IgD-negative memory B cell (primary cell): ENCODE measurements at regions not wholly inside any gene's neighbourhood (a gene's known extent, or its start where the extent isn't known, plus 50 kb on each side); places are given as distances from the start of the nearest gene placed in this dataset.

ENCODE experiments used
- H3K27ac Mint-ChIP-seq, 3 donors: one replicate each; pipeline ENCODE4 v1.8.0; 2020 to 2022; ENCODE audit warnings: mild to moderate bottlenecking in 3 of 3, mixed read lengths in 3 of 3, moderate library complexity in 1 of 3
- H3K27me3 Mint-ChIP-seq: one replicate; pipeline ENCODE4 v1.8.0; 2021; ENCODE audit warnings: mixed read lengths
- H3K36me3 Mint-ChIP-seq: one replicate; pipeline ENCODE4 v1.8.0; 2020; ENCODE audit warnings: mild to moderate bottlenecking, mixed read lengths
- H3K4me1 Mint-ChIP-seq, 3 donors: one replicate each; pipeline ENCODE4 v1.8.0; 2020 to 2022; ENCODE audit warnings: mixed read lengths in 3 of 3, mild to moderate bottlenecking in 1 of 3
- H3K4me3 Mint-ChIP-seq, 4 donors: one replicate each; pipeline ENCODE4 v1.8.0; 2020 to 2022; ENCODE audit warnings: mild to moderate bottlenecking in 4 of 4, mixed read lengths in 4 of 4, moderate library complexity in 3 of 4
- H3K9me3 Mint-ChIP-seq, 3 donors: one replicate each; pipeline ENCODE4 v1.8.0; 2020 to 2021; ENCODE audit warnings: mixed read lengths in 3 of 3, mild to moderate bottlenecking in 1 of 3

DNA sequence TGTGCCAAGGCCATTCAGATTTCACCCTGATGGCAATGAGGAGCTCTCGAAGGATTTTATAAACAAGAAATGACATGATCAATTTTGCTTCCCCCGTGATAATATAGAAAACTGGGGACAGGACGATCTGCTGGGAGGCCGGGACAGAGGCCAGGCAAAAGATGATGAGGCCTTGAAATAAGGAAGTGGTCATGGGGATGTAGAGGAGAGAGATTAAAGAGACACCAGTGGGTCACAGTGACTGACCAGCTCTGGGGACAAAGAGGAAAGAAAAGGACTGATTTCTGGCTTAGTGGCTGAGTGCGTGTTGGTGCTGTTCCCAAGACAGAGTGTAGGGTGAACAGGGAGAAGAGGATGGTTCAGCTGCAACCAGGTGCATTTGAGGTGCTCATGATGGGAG, 68.7 kb upstream of the FLT1 start:
- Mint-ChIP-seq H3K27ac (no peak overlapping the region), H3K4me1 (no peaks in the 10 kb centered on the region), H3K9me3 (peaks cover 0 to 1% (median 0%) of the 10 kb centered on the region in 3 donors), H3K27me3 (peaks cover 6% of the 10 kb centered on the region), H3K36me3 (peaks cover 4% of the 10 kb centered on the region), H3K4me3 (no peak overlapping the region)

DNA sequence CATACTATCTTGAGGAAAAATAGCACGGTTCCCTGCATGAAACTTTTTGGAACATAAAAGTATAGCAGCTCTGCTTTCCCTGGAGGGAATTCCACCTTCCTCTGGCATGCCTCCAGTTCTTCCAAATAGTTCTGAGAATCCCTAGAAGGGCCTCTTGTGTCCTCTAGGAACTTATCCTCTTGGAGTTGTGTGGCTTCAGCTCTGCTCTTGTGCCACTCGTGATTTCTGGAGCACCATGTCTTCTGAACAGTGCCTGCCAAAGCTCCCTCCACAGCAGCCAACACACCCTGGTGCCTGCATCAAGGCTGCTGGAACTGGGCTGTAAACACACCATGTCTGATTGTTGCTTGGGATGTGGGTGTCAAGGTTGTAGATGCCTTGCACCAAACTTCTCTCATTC, 65.7 kb upstream of the FLT1 start:
- Mint-ChIP-seq H3K4me1 (no peaks in the 10 kb centered on the region), H3K9me3 (peaks cover 0 to 1% (median 0%) of the 10 kb centered on the region in 3 donors), H3K27ac (no peak overlapping the region), H3K4me3 (no peak overlapping the region), H3K27me3 (peaks cover 6% of the 10 kb centered on the region), H3K36me3 (peaks cover 2% of the 10 kb centered on the region)

DNA sequence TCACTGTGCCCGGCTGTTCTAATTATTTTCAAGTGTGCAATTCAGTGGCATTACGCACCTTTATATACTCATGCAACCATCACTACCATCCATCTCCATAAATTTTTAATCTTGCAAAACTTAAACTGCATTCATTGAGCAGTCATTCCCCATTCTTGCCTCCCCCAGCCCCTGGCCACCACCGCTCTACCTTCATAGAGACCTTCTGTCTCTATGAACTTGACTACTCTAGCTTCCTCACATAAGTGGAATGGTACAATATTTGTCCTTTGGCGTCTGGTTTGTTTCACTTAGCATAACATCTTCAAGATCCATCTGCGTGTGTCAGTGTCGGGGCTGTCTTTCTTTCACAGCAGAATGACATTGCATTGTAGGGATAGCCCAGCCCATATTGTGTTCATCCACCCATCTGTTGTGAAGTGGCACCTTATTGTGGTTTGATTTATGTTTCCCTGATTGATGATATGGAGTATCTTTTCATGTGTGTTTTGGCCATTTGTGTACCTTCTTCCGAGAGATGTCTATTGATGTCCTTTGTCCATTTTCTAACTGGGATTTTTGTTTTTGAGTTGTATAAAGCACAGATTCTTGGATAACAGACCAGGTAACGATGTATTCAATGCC, 64.8 kb upstream of the FLT1 start:
- H3K27ac Mint-ChIP-seq: no peak overlapping the region
- no peaks in the 10 kb centered on the region for H3K4me1 Mint-ChIP-seq
- peaks cover 6% of the 10 kb centered on the region for H3K27me3 Mint-ChIP-seq
- H3K4me3 Mint-ChIP-seq: no peak overlapping the region
- peaks cover 0 to 1% (median 0%) of the 10 kb centered on the region in 3 donors for H3K9me3 Mint-ChIP-seq
- H3K36me3 Mint-ChIP-seq: peaks cover 2% of the 10 kb centered on the region

DNA sequence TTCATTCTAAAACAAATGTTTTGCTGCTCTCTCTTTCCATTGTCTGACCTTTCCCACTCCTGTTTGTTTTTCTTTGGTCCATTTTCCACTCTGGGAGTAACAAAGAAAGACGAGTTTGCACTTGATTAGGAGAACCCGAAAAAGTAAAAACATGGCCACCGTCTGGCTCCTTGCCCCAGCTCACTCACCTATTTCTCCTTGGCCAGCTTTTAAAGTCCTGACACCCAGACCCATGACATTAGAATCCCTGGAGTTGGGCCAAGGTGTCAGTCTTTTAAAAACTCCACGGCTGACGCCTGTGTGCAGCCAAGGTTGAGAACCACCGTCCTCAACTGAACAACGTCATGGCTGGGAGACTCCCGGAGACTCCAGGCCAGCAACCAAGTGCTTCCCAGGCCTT, 63.6 kb upstream of the FLT1 start:
- Mint-ChIP-seq H3K27ac (peak overlapping the region in 1 of 3 donors; percentile 19), H3K4me3 (no peak overlapping the region), H3K9me3 (peaks cover 0 to 1% (median 0%) of the 10 kb centered on the region in 3 donors), H3K36me3 (no peaks in the 10 kb centered on the region), H3K27me3 (peaks cover 6% of the 10 kb centered on the region), H3K4me1 (no peaks in the 10 kb centered on the region)

DNA sequence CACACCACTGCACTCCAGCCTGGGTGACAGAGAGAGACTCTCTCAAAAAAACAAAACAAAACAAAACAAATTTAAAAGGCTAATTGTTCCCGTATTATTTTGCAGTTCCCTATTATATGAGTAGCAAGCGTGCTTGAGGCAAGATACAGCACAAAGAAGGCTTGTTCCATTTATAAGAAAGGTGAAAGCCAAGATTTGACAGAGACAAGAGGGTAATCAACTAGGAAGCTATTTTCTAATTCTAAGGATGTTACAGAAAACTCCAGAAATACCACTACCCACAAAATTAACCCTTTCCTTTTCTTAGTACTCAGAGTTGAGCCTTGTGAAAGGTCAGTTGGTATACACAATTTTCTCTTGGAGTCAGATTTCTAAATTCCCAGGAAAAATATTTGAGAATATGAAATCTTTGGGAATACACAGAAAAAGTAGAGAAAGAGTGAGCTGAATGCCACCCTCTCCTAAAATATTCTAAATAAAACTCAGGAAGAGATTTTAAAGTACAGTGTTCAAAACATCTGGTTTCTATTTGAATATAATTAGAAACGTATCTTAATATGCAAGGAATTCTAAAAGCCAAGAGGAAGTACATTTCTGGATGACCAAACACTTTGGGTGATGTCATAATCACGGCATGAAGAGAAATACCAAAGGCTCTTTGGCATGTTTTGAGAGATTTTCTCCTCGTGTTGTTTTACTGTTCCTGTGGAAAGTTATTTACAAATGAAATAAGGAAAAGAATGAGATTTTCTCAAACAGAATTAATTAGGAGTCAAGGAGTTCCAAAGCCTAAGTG, 63.0 kb upstream of the FLT1 start:
- Mint-ChIP-seq H3K4me3 (no peak overlapping the region), H3K27me3 (peaks cover 6% of the 10 kb centered on the region), H3K4me1 (no peaks in the 10 kb centered on the region), H3K27ac (no peak overlapping the region), H3K9me3 (peaks cover 0 to 1% (median 0%) of the 10 kb centered on the region in 3 donors), H3K36me3 (no peaks in the 10 kb centered on the region)

DNA sequence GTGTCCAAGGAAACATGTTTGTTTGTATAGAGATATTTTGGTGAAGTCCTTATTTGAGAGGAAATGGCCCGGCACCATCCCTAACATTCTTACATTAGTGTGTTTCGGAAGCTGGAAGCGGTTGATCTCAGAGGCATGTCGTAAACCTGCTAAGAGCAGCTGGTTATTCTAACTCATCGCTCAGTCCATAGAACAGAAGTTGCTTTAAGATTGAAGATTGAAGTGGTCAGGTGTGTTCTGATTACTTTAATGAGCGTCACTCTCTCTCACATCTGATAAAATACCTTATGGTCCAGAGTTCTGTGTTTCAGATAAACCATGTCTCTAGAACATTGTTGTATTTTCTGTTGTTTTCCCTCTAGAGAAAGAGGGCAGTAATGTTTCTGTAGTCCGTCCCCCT, 60.2 kb upstream of the FLT1 start:
- Mint-ChIP-seq H3K27ac (no peak overlapping the region), H3K9me3 (no peaks in the 10 kb centered on the region), H3K36me3 (no peaks in the 10 kb centered on the region), H3K4me3 (no peak overlapping the region), H3K4me1 (no peaks in the 10 kb centered on the region), H3K27me3 (peaks cover 6% of the 10 kb centered on the region)

DNA sequence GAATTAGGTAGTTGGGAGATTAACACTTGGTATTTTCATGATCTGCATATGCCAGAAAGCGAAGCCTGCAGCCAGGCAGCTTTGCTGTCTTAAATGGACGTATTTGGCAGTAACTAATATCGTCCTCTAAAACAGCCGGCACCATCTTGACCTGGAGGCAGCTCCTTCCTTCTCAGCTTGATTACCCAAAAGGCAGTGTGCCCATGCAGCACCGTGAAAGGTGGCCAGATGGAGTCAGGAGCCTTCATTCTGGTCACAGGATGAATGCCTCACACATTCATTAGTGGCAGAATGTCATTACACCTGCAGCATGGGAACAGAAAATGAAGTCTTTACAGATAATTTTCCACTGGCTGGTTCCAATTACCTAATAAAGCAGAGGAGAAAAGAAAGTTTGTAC, 59.0 kb upstream of the FLT1 start:
- H3K27ac Mint-ChIP-seq: no peak overlapping the region
- no peaks in the 10 kb centered on the region for H3K36me3 Mint-ChIP-seq
- H3K4me1 Mint-ChIP-seq: no peaks in the 10 kb centered on the region
- peaks cover 2% of the 10 kb centered on the region for H3K27me3 Mint-ChIP-seq
- H3K9me3 Mint-ChIP-seq: no peaks in the 10 kb centered on the region
- H3K4me3 Mint-ChIP-seq: no peak overlapping the region

DNA sequence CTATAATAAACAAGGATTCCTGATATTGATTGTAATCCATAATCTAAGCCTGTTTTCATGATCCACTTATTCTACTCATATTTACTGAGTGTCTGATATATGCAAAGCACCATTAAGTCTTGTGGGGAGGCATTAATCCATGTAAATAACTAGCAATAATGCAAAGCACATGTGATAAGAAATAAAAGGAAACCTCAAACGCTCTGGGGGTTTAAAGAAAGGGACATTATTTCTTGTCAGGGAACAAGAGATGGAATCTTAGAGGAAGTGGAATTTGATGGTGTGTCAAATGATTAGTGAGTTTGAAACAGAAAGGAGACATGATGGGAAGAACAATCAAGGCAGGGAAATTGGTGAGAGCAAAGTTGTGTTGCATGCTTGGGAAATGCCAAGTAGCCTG, 57.4 kb upstream of the FLT1 start:
- peaks cover 5% of the 10 kb centered on the region for H3K27me3 Mint-ChIP-seq
- H3K9me3 Mint-ChIP-seq: no peaks in the 10 kb centered on the region
- no peak overlapping the region for H3K4me3 Mint-ChIP-seq
- no peaks in the 10 kb centered on the region for H3K4me1 Mint-ChIP-seq
- H3K36me3 Mint-ChIP-seq: no peaks in the 10 kb centered on the region
- H3K27ac Mint-ChIP-seq: peak overlapping the region in 1 of 3 donors; percentile 16

DNA sequence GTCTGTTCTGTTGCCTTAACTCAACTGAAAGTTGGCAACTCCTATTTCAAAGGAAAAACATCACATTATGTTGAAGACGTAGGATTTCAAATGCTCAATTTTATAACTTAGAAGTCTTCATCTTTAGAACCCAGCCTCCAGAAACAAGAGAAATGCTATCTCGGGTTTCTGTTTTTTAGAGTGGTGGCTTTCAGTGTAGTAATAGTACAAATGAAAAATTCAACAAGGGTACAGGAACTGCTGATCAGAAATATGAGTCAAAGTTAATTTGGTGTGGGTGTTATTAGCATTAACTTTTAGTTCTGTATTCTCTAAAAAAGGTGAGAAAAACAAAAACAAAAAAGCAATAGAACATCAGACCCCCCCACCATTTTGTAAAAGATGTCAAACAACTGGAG, 56.6 kb upstream of the FLT1 start:
- Mint-ChIP-seq H3K27me3 (peaks cover 5% of the 10 kb centered on the region), H3K4me3 (no peak overlapping the region), H3K4me1 (no peaks in the 10 kb centered on the region), H3K9me3 (no peaks in the 10 kb centered on the region), H3K36me3 (no peaks in the 10 kb centered on the region), H3K27ac (no peak overlapping the region)

DNA sequence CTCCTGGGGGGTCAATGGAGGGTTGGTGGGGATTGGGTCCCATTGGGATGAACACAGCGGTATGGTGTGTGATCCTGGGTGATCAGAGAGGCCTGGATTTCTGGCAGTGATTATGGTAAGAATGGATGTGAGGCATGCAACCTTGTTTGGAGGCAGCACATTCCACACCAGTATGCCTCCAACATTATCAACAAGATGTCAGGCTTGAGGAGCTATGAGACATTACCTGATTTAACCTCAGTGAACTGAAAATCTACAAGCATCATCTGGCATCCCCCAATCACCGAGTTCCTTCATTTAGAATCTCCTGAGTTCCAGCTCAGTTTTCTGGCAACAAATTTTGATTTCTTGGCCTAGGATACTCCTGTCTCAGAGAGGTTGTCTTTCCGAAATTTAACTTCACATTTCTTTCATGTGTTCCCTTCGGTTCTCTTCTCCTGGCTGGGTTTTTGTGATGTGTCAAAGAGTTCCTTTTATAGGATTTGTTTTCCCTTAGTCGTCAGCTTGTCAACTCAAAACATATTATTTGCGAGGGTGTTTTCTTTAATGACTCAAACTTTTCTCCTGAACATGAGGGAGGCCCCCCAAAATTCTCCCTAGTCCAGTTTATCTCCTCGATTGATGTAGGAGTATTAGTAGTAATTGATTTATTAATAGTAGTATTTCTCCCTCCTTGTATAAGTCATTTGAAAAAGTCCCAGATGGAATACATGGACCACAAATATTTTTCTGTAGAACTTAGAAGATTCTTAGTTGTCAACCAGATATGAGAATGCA, 56.0 kb upstream of the FLT1 start:
- H3K27ac Mint-ChIP-seq: no peak overlapping the region

DNA sequence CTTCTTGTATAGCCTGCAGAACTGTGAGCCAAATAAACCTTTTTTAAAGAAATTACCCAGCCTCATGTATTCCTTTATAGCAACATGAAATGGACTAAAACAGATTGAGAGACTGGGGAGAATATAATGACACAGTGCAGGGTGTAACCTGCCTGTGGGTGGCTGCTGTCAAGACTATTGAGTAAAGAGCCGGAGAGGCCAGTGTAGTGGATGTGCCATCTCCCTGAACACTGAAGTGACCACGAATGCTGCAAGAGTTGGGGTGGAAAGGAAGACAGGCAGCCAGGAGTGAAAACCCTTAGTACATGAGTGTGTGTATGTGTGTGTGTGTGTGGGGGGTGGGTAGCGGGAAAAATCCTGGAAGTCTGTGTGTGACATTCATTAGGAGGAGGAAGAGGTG, 55.2 kb upstream of the FLT1 start:
- no peaks in the 10 kb centered on the region for H3K4me1 Mint-ChIP-seq
- no peaks in the 10 kb centered on the region for H3K9me3 Mint-ChIP-seq
- no peak overlapping the region for H3K4me3 Mint-ChIP-seq
- H3K27me3 Mint-ChIP-seq: peaks cover 5% of the 10 kb centered on the region
- peak overlapping the region in 1 of 3 donors; percentile 24 for H3K27ac Mint-ChIP-seq
- H3K36me3 Mint-ChIP-seq: no peaks in the 10 kb centered on the region

More for the DNA sequence above, 56.0 kb upstream of the FLT1 start:
- no peaks in the 10 kb centered on the region for H3K4me1 Mint-ChIP-seq
- peaks cover 5% of the 10 kb centered on the region for H3K27me3 Mint-ChIP-seq
- H3K36me3 Mint-ChIP-seq: no peaks in the 10 kb centered on the region
- H3K9me3 Mint-ChIP-seq: no peaks in the 10 kb centered on the region
- H3K4me3 Mint-ChIP-seq: no peak overlapping the region

DNA sequence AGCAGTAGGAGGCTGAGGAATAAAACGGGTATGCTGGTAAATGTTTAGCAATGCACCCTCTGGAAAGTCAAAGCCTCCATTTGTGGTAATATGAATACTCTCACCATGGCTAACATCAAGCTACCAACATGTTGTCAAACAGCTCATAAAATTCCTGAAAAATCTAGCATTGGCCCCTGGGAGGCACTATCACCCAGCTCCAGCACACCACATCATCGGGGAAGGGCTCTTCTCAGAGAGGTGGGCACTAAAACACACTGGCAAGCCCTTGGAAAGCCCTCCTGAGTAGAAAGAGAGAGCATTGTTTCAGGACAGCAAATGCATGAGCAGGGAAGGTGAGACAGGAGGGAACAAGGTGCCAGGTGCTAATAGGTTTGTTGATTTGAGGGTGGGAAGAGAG, 53.9 kb upstream of the FLT1 start:
- Mint-ChIP-seq H3K4me1 (no peaks in the 10 kb centered on the region), H3K36me3 (no peaks in the 10 kb centered on the region), H3K4me3 (no peak overlapping the region), H3K9me3 (peaks cover 0 to 10% (median under 1%) of the 10 kb centered on the region in 3 donors), H3K27me3 (peaks cover 5% of the 10 kb centered on the region), H3K27ac (no peak overlapping the region)

DNA sequence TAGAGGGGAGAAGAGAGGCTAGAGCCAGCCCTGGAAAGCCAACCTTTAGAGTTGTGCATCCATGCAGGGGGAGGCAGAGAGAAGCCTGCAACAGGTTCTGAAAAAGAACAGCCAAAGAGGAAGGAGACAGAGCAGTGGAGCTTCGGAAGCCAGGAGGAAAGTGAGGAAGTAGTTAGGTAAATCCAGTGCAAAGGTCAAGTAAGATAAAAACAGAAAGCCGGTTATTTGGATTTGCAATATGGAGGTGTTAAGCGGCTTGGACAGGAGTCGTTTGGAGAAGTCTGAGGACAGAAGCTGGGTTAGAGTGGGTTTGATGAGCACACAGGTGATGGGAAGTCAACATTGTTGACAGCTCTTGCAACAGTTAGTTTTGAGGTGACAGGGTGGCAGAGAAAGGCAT, 53.5 kb upstream of the FLT1 start:
- peaks cover 5% of the 10 kb centered on the region for H3K27me3 Mint-ChIP-seq
- H3K36me3 Mint-ChIP-seq: no peaks in the 10 kb centered on the region
- H3K27ac Mint-ChIP-seq: no peak overlapping the region
- peaks cover 0 to 11% (median 5%) of the 10 kb centered on the region in 3 donors for H3K9me3 Mint-ChIP-seq
- H3K4me1 Mint-ChIP-seq: no peaks in the 10 kb centered on the region
- no peak overlapping the region for H3K4me3 Mint-ChIP-seq

DNA sequence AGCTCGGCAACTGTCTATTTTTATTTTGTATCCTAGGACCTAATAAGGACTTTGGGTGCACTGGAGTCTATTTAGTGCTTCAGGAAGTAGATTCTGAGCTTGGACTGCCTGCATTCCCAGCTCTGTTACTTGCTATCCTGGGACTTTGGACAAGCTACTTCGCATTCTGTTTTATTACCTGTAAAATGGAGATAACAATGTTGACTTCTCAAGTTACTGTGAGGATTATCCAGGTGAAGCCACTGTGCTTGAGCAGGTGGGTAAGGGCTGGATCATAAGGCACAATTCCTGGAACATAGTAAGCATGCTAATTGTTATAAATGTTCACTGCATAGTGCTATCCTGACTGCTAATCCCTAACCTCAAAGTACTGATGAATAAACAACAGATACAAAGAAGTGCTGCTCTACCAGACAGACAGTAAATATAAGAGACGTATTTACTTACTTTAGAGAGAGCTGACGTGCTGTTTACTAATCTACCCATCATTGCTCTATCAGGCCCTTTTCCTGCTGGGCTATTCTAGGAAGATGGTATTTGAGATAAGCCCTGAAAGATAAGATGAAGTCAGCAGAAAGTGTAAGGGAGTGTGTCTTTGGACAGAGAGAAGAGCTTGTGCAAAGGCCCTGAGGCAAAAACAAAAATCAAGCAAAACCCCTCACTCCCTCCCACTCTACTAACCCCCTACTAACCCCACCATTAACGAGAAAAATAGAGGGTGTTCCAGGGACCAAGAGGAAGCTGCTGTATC, 50.8 kb upstream of the FLT1 start:
- Mint-ChIP-seq H3K27ac (no peak overlapping the region), H3K27me3 (peaks cover 9% of the 10 kb centered on the region), H3K4me3 (no peak overlapping the region), H3K4me1 (peaks cover 0 to 3% (median 2%) of the 10 kb centered on the region in 3 donors), H3K36me3 (no peaks in the 10 kb centered on the region), H3K9me3 (peaks cover 0 to 11% (median 5%) of the 10 kb centered on the region in 3 donors)
